Rectal smooth muscle tissue (tissue), 1 donor: ENCODE measurements at regions not wholly inside any gene's neighbourhood (a gene's known extent, or its start where the extent isn't known, plus 50 kb on each side); places are given as distances from the start of the nearest gene placed in this dataset.
"Not testable (repeated sequence)": the region's sequence is repeated elsewhere in the genome, so short reads cannot be mapped to it uniquely, and the experiment has no call there.

Experiments
- H3K27ac ChIP-seq: one replicate; pipeline ENCODE4 v1.7.0; 2013; ENCODE audit warnings: low read depth, low read length, inconsistent platforms
- H3K27me3 ChIP-seq: one replicate; pipeline ENCODE4 v1.7.0; 2013; ENCODE audit warnings: low read length; ENCODE audit not compliant: control insufficient read depth, insufficient read depth
- H3K36me3 ChIP-seq: one replicate; pipeline ENCODE4 v1.7.0; 2013; ENCODE audit warnings: low read length; ENCODE audit not compliant: control insufficient read depth, insufficient read depth
- H3K4me1 ChIP-seq: one replicate; pipeline ENCODE4 v1.7.0; 2013; ENCODE audit warnings: low read length; ENCODE audit not compliant: control insufficient read depth, insufficient read depth
- H3K4me3 ChIP-seq: one replicate; pipeline ENCODE4 v1.7.0; 2013; ENCODE audit warnings: low read length
- H3K9ac ChIP-seq: one replicate; pipeline ENCODE4 v1.7.0; 2013; ENCODE audit warnings: low read length

DNA sequence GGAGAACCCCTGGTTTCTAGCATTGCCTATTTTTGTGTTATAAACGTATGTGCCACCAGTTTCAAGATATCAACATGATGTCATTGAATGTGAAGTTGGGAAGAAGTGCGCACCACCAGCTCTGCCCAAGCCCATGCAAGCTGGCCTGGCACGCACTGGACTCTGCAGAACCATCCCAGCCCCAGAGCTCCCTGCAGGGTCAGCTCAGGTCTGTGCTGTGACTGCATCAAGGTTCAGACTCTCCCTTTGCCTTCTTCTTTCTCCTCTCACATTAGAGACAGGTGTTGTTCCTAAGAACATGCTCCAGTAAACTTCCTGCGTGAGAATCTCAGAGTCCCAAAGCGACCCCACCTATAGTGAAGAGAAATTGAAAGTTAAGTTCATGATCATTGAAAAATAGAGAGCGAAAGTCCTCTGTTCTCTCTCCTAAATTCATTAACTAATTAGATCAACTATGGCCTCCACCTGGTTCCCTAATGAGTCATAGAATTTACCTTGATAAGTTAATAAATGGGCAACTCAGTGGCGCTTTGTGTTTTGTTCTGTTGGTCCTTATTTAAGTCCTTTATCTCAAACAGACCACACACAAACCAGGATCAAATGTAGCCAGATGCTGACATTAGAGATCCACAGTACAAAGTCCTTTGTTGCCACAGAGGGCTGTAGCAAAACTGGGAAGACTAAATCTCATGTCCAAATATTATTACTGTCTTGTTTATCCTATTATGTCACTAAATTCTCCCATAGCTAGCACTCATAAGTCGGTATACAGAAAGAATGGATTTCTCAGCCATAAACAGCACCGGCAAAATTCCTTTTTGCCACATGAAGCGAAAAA, 432.3 kb downstream of the STK39 start:
- Histone ChIP-seq H3K4me1 (no peaks in the 10 kb centered on the region), H3K4me3 (no peak overlapping the region), H3K9ac (no peak overlapping the region)

DNA sequence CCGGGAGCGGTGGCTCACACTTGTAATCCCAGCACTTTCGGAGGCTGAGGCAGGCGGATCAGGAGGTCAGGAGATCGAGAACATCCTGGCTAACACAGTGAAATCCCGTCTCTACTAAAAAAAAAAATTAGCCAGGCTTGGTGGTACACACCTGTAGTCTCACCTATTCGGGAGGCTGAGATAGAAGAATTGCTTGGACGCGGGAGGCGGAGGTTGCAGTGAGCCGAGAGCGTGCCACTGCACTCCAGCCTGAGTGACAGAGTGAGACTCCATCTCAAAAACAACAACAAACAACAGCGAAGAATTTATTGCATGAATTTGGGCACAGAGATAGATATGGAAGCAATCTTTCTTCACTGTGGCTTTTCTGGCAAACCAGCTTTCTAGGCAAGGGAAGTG, 432.9 kb downstream of the STK39 start:
- H3K27me3 ChIP-seq, H3K27ac ChIP-seq: not testable (repeated sequence)

More for the DNA sequence above, 432.3 kb downstream of the STK39 start:
- Histone ChIP-seq H3K27me3 (no peaks in the 10 kb centered on the region), H3K36me3 (no peaks in the 10 kb centered on the region), H3K27ac (no peak overlapping the region)

DNA sequence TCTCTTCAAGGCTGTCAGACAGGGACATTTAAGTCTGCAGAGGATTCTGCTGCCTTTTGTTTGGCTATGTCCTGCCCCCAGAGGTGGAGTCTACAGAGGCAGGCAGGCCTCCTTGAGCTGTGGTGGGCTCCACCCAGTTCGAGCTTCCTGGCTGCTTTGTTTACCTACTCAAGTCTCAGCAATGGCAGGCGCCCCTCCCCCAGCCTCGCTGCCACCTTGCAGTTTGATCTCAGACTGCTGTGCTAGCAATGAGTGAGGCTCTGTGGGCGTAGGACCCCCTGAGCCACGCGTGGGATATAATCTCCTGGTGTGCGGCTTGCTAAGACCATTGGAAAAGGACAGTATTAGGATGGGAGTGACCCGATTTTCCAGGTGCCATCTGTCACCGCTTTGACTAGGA, 437.6 kb downstream of the STK39 start:
- H3K27me3 ChIP-seq, H3K36me3 ChIP-seq, H3K27ac ChIP-seq, H3K4me3 ChIP-seq, H3K9ac ChIP-seq, H3K4me1 ChIP-seq: not testable (repeated sequence)

More for the DNA sequence above, 432.9 kb downstream of the STK39 start:
- H3K36me3 ChIP-seq, H3K4me1 ChIP-seq, H3K9ac ChIP-seq, H3K4me3 ChIP-seq: not testable (repeated sequence)

DNA sequence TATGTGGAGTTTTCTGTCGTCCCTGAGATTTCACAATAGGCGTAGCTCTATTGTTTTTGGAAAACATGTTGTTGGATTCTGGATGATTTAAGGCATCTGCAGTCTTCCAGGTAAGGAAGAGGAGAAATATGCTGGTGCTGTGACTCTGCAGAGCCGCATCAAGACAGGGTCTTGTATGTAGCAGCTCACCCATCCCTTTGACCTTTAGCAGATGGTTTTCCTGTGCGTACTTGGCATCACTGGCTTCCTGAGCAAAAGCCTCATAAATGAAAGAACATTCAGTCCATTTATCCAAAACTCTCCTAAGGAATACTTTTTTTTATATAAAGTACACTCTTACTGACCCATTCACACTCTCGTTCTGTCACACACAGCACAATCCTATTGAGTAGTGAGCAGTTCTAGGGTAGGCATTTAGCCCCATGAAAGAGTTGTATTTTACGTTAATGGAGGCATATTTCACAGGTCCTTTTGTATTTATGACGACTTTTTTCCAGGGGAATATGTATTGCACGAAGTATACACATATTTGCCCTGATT, 443.9 kb downstream of the STK39 start:
- H3K4me3 ChIP-seq: no peak overlapping the region
- H3K27me3 ChIP-seq: no peaks in the 10 kb centered on the region
- no peaks in the 10 kb centered on the region for H3K4me1 ChIP-seq
- H3K27ac ChIP-seq: no peak overlapping the region
- no peak overlapping the region for H3K9ac ChIP-seq
- no peaks in the 10 kb centered on the region for H3K36me3 ChIP-seq

DNA sequence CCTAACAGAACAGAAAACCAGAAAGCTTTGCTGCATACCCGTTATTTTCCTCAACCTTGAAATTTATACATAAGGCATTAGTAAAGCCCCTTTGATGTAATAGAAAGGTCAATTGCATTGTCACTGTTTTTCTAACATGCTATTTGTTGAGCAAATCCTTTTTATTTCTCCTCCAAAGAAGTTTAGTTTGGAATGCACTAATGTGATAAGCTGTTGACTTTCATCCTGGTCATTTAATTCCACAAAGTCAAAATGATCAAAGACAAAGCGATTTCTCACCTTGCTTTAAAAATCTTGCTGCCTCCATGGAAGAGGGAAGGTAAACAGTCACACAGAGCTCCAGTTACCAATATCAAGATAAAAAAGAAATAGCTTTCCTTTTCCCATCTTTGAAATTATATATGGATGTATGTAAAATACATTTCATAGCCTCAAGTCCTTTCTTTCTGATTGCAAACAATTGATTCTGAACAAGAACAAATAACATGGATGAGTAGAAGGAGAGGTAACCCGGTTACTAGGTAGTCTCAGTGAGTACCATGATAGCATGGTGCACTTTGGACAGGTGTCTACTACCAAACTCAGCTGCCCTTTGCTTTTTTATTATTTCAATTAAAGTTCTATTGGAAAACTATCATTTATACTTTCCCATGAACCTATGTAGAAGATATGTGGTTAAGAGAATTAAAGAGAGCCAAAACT, 452.7 kb downstream of the STK39 start:
- no peaks in the 10 kb centered on the region for H3K36me3 ChIP-seq
- H3K4me3 ChIP-seq: no peak overlapping the region
- H3K27ac ChIP-seq: no peak overlapping the region
- H3K27me3 ChIP-seq: no peaks in the 10 kb centered on the region
- H3K9ac ChIP-seq: no peak overlapping the region
- H3K4me1 ChIP-seq: no peaks in the 10 kb centered on the region

DNA sequence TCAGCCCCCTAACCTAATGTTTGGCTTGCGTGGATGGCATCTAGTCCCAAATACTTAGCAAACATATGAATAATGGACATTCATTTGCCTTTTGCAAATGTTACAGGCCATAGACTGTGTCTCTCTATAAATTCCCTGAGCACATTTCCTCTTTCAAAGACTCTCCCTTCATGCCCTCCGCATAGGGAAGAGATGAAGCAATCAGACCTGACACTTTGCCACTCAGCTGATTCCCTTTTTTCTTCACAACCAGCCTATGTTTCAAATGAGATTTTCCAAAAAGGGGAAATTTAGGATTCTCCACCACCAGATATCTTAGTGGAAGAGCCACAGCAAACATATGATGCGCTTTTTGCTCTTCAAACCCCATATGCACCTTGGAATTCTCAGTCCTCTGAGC, 453.7 kb downstream of the STK39 start:
- Histone ChIP-seq H3K4me1 (no peaks in the 10 kb centered on the region), H3K27ac (no peak overlapping the region), H3K4me3 (no peak overlapping the region), H3K9ac (no peak overlapping the region), H3K36me3 (no peaks in the 10 kb centered on the region), H3K27me3 (no peaks in the 10 kb centered on the region)

DNA sequence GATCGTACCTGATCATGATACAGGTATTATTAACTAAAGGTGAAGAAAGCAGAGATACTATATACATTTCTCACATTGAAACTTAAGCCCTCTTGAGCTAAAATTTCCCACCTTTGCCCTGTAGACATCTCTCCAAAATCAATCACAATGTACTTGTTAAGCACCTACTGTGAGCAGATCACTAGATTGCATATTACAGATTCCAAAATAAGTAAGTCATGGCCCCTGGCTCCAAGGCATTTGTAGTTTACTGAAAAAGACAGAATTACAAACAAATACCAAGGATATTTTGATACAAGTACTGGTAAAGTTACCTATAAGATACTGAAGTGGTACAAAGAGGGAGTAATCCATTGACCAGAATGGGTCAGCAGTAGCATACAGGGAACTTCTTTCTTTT, 455.3 kb downstream of the STK39 start:
- Histone ChIP-seq H3K27me3 (no peaks in the 10 kb centered on the region), H3K4me1 (no peaks in the 10 kb centered on the region), H3K9ac (no peak overlapping the region), H3K36me3 (no peaks in the 10 kb centered on the region), H3K4me3 (no peak overlapping the region), H3K27ac (no peak overlapping the region)

DNA sequence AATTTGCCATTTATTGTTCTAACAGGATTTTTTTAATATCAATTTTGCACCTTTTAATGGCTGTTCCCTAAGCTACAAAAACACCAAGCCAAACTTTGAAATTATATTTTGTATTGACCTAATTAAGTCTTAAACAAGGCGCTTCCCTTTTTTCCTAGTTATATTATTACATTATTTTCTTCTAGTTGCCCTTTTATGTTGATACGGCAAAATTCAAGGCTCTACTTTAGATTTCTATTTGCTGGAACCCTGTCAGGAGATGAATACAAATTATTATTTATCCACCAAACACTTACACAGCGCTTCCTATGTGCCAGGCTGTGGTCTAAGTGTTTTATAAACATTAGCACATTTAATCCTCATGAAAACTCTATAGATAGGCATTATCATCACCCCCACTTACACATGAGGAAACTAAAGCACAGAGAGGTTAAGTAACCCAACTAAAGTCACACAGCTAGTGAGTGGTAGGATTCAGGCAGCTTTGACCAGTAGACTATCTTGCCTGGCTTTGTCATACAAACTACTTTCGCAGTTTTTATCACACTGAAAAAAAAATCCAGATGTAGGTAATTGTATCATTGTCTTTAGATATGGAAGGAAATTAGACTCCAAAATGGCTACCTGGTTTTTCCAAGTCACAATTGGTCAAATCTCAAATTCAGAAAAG, 456.5 kb downstream of the STK39 start:
- Histone ChIP-seq H3K4me1 (no peaks in the 10 kb centered on the region), H3K27ac (no peak overlapping the region), H3K36me3 (no peaks in the 10 kb centered on the region), H3K27me3 (no peaks in the 10 kb centered on the region), H3K9ac (no peak overlapping the region), H3K4me3 (no peak overlapping the region)

DNA sequence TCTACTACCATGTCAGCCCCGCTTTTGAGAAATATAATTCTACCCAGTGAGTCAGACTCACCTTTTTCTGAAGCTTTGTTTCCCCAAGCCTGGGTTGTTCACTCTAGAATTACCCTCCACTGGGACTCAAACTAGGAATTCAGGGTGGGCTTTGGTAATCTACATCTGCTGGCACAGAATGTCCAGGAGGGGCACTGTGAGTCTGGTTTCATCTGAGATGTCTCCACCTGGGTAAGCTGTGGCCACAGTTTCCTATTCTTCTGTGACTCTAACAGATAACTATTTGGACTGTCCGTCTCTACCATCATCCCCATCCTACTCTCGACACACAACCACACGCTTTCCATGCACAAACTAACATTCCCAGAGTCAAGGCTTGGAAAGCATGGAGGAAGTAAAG, 457.2 kb downstream of the STK39 start:
- Histone ChIP-seq H3K4me3 (no peak overlapping the region), H3K4me1 (no peaks in the 10 kb centered on the region), H3K9ac (no peak overlapping the region), H3K27me3 (no peaks in the 10 kb centered on the region), H3K27ac (no peak overlapping the region), H3K36me3 (no peaks in the 10 kb centered on the region)

DNA sequence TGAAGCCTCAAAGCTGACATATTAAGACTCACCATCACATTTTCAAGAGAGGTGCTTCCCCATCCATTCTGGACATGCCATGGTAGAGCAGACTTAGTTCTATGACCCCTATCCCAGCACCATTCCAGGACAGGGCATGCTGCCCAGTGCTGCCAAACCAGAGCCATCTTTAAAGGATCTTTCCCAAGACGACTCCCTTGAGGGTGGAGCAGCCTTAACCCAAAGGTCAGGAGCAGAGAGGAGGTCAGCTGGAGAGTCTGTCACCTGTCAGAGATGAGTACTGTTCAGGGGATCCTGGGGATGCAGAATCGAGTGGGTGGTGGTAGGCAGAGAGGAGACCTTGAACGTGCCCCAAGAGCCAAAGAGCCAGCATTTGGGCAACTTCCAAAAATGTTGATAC, 459.8 kb downstream of the STK39 start:
- H3K4me3 ChIP-seq: no peak overlapping the region
- H3K4me1 ChIP-seq: no peaks in the 10 kb centered on the region
- H3K9ac ChIP-seq: no peak overlapping the region
- H3K36me3 ChIP-seq: no peaks in the 10 kb centered on the region
- no peak overlapping the region for H3K27ac ChIP-seq
- H3K27me3 ChIP-seq: no peaks in the 10 kb centered on the region

DNA sequence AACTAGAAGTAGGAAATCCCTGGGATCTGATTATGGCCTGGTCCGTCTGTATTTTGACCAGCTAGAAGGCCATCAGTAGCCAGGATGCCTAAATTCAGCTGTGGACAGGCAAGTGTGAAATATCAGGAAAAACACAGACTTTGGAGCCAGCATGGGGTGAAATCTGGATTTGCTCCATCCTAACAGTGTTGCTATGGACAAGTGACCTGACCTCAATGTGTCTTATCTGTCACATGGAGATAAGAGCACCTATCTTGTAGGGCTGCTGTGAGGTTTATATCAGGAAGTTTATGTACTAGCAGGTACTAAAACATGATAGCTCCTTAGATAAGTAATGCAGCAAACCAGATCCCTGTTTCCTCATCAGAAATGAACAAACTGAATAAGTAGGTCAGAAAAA, 460.4 kb downstream of the STK39 start:
- Histone ChIP-seq H3K36me3 (no peaks in the 10 kb centered on the region), H3K9ac (no peak overlapping the region), H3K4me1 (no peaks in the 10 kb centered on the region), H3K27me3 (no peaks in the 10 kb centered on the region), H3K4me3 (no peak overlapping the region), H3K27ac (no peak overlapping the region)

DNA sequence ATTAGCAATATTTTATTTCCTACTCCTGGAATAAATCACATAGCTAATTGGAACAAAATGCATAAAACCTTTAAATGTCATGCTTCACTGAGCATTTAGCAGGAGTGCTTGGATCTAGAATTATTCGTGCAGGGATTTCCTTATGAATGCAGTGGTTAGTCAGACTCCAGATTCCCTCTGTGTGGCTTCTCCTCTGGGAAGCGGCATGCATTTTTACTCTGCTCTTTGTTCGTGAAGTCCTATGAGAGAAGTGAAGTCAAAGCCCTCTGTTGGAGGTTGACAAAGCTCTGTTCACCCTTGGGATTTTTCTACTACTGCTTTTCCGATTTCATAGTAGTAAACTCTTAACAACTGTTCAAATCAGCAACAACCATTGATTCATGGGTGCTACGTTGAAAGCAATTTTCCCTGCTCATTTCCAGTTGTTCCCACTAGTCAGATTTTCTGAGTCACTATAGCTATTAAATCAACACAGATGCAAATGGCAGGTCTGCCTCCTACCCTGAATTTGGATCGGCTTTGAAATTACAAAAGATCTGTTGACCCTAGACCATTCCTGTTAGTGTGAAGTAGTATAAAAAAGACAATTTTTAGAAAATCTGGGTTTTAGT, 461.7 kb downstream of the STK39 start:
- no peaks in the 10 kb centered on the region for H3K27me3 ChIP-seq
- H3K4me1 ChIP-seq: no peaks in the 10 kb centered on the region
- H3K27ac ChIP-seq: no peak overlapping the region
- no peaks in the 10 kb centered on the region for H3K36me3 ChIP-seq
- H3K4me3 ChIP-seq: no peak overlapping the region
- H3K9ac ChIP-seq: no peak overlapping the region
